ENCODE measurements at regions not wholly inside any gene's neighbourhood (a gene's known extent, or its start where the extent isn't known, plus 50 kb on each side); places are given as distances from the start of the nearest gene placed in this dataset.

GRCh38 chr11:36809303-36809702 lies 211.3 kb upstream of the RAG2 start:
- TF ChIP-seq CTCF (IDR thresholded peaks at IDR 0.05), result no peak
- TF ChIP-seq POLR2A (IDR thresholded peaks at IDR 0.05), result no peak
